Liver (tissue), 8 donors: ENCODE measurements at regions not wholly inside any gene's neighbourhood (a gene's known extent, or its start where the extent isn't known, plus 50 kb on each side); places are given as distances from the start of the nearest gene placed in this dataset.

Experiments
- DNase-seq: peaks from one replicate; pipeline ENCODE4 v3.0.0-alpha.2; 2017; ENCODE audit warnings: low spot score
- H3K27ac ChIP-seq, 2 donors: one replicate each; pipeline ENCODE4 v1.7.0; 2013; ENCODE audit warnings: inconsistent platforms in 2 of 2, low read length in 2 of 2, control low read depth in 1 of 2, low read depth in 1 of 2, mild to moderate bottlenecking in 1 of 2
- H3K27me3 ChIP-seq, 4 donors: one replicate each; pipeline versions ENCODE4 v1.6.1 to v1.7.0; 2013; ENCODE audit warnings: low read length in 3 of 4, inconsistent platforms in 1 of 4, mild to moderate bottlenecking in 1 of 4, moderate library complexity in 1 of 4; ENCODE audit not compliant: control insufficient read depth in 4 of 4, insufficient read depth in 4 of 4
- H3K36me3 ChIP-seq, 4 donors: one replicate each; pipeline versions ENCODE4 v1.6.1 to v1.7.0; 2013; ENCODE audit warnings: low read length in 3 of 4, mild to moderate bottlenecking in 3 of 4, low read depth in 1 of 4, moderate library complexity in 1 of 4; ENCODE audit not compliant: control insufficient read depth in 4 of 4, insufficient read depth in 3 of 4
- H3K4me1 ChIP-seq, 4 donors: one replicate each; pipeline versions ENCODE4 v1.6.1 to v1.7.0; 2013; ENCODE audit warnings: low read length in 3 of 4, mild to moderate bottlenecking in 3 of 4, moderate library complexity in 1 of 4; ENCODE audit not compliant: control insufficient read depth in 4 of 4, insufficient read depth in 4 of 4
- H3K4me3 ChIP-seq, 3 donors: one replicate each; pipeline versions ENCODE4 v1.6.1 to v1.7.0; 2013; ENCODE audit warnings: low read length in 3 of 3, control low read depth in 1 of 3, low read depth in 1 of 3, mild to moderate bottlenecking in 1 of 3
- H3K9ac ChIP-seq, 2 donors: one replicate each; pipeline ENCODE4 v1.7.0; 2013; ENCODE audit warnings: low read length in 2 of 2, mild to moderate bottlenecking in 2 of 2, moderate library complexity in 2 of 2, control low read depth in 1 of 2, low read depth in 1 of 2
- H3K9me3 ChIP-seq, 4 donors: one replicate each; pipeline versions ENCODE4 v1.6.1 to v1.7.0; 2013; ENCODE audit warnings: low read length in 3 of 4; ENCODE audit not compliant: control insufficient read depth in 4 of 4
- CTCF ChIP-seq: fragments of 150-350 bp; IDR thresholded peaks from 2 replicates; pipeline ENCODE4 v1.5.1; 2017; ENCODE audit warnings: improper control_type of control experiment, low read depth, low read length; ENCODE audit not compliant: missing input control
- FOXA1 ChIP-seq: IDR thresholded peaks from 2 replicates; pipeline ENCODE4 v1.6.1; 2016; ENCODE audit warnings: antibody characterized with exemption
- FOXA2 ChIP-seq: IDR thresholded peaks from 2 replicates; pipeline ENCODE4 v1.6.1; 2016; ENCODE audit warnings: antibody characterized with exemption
- GABPA ChIP-seq, 2 donors: IDR thresholded peaks in 1 of 2; conservative IDR thresholded peaks in 1 of 2; 2 replicates each; pipeline ENCODE4 v1.6.1; 2016; ENCODE audit warnings: antibody characterized with exemption in 2 of 2, mild to moderate bottlenecking in 1 of 2, moderate library complexity in 1 of 2
- HNF4A ChIP-seq, 2 donors: conservative IDR thresholded peaks; 2 replicates each; pipeline ENCODE4 v1.6.1; 2016; ENCODE audit warnings: antibody characterized with exemption in 2 of 2, mild to moderate bottlenecking in 2 of 2
- HNF4G ChIP-seq: IDR thresholded peaks from 2 replicates; pipeline ENCODE4 v1.6.1; 2016; ENCODE audit warnings: antibody characterized with exemption
- NR2F2 ChIP-seq: IDR thresholded peaks from 2 replicates; pipeline ENCODE4 v1.6.1; 2016; ENCODE audit warnings: antibody characterized with exemption
- RAD21 ChIP-seq, 2 donors: IDR thresholded peaks; 2 replicates each; pipeline ENCODE4 v1.6.1; 2016; ENCODE audit warnings: antibody characterized with exemption in 2 of 2, mild to moderate bottlenecking in 2 of 2
- RXRA ChIP-seq, 2 donors: IDR thresholded peaks; 2 replicates each; pipeline ENCODE4 v1.6.1; 2017 to 2018; ENCODE audit warnings: antibody characterized with exemption in 2 of 2, mild to moderate bottlenecking in 1 of 2
- SP1 ChIP-seq: IDR thresholded peaks from 2 replicates; pipeline ENCODE4 v1.6.1; 2018; ENCODE audit warnings: antibody characterized with exemption, mild to moderate bottlenecking
- TAF1 ChIP-seq: conservative IDR thresholded peaks from 2 replicates; pipeline ENCODE4 v1.6.1; 2016; ENCODE audit warnings: antibody characterized with exemption, mild to moderate bottlenecking
- YY1 ChIP-seq: IDR thresholded peaks from 2 replicates; pipeline ENCODE4 v1.6.1; 2016; ENCODE audit warnings: antibody characterized with exemption, mild to moderate bottlenecking
- ZBTB33 ChIP-seq: IDR thresholded peaks from 2 replicates; pipeline ENCODE4 v1.6.1; 2016; ENCODE audit warnings: antibody characterized with exemption
- WGBS: extraction: QIAGEN DNeasy Blood & Tissue Kit; methylation state at CpG from one replicate; pipeline ENCODE4 v1.1.7; 2013; 5-methylcytosine and 5-hydroxymethylcytosine counted together
- TF ChIP-seq, protein P1 (sequence below): IDR thresholded peaks from 2 replicates; pipeline ENCODE4 v1.6.1; 2016; ENCODE audit warnings: antibody characterized with exemption, mild to moderate bottlenecking
- donor health status: healthy.
- donor health status: healthy.
- donor health status: healthy.
- donor health status: healthy.
- donor health status: healthy.

- no peaks in the 10 kb centered on the region for H3K4me1 ChIP-seq
- no peak for TF ChIP-seq NR2F2
- no peak for TF ChIP-seq RXRA (IDR thresholded peaks at IDR 0.05)
- TF ChIP-seq, protein P1, sequence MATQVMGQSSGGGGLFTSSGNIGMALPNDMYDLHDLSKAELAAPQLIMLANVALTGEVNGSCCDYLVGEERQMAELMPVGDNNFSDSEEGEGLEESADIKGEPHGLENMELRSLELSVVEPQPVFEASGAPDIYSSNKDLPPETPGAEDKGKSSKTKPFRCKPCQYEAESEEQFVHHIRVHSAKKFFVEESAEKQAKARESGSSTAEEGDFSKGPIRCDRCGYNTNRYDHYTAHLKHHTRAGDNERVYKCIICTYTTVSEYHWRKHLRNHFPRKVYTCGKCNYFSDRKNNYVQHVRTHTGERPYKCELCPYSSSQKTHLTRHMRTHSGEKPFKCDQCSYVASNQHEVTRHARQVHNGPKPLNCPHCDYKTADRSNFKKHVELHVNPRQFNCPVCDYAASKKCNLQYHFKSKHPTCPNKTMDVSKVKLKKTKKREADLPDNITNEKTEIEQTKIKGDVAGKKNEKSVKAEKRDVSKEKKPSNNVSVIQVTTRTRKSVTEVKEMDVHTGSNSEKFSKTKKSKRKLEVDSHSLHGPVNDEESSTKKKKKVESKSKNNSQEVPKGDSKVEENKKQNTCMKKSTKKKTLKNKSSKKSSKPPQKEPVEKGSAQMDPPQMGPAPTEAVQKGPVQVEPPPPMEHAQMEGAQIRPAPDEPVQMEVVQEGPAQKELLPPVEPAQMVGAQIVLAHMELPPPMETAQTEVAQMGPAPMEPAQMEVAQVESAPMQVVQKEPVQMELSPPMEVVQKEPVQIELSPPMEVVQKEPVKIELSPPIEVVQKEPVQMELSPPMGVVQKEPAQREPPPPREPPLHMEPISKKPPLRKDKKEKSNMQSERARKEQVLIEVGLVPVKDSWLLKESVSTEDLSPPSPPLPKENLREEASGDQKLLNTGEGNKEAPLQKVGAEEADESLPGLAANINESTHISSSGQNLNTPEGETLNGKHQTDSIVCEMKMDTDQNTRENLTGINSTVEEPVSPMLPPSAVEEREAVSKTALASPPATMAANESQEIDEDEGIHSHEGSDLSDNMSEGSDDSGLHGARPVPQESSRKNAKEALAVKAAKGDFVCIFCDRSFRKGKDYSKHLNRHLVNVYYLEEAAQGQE, result no peak
- no peak for TF ChIP-seq GABPA (IDR thresholded peaks at IDR 0.05 in 1 of 2, conservative IDR thresholded peaks at IDR 0.05 in 1 of 2)
- TF ChIP-seq SP1, result no peak
- TF ChIP-seq FOXA2, result no peak
- TF ChIP-seq TAF1, result no peak
- DNase-seq, result no peak
- peaks cover 0 to 8% (median 0%) of the 10 kb centered on the region in 4 donors for H3K27me3 ChIP-seq
- H3K27ac ChIP-seq, result no peak overlapping the region
- no peak overlapping the region for H3K9ac ChIP-seq
- no peak overlapping the region for H3K4me3 ChIP-seq
- peaks cover 0 to 2% (median 0%) of the 10 kb centered on the region in 4 donors for H3K9me3 ChIP-seq
- WGBS, result 69% methylated on average over 4 of the region's 4 CpGs
- H3K36me3 ChIP-seq, result no peaks in the 10 kb centered on the region
Observed at GRCh38 chrX:137646472-137646871, 80.5 kb downstream of the ZIC3 start.

DNA sequence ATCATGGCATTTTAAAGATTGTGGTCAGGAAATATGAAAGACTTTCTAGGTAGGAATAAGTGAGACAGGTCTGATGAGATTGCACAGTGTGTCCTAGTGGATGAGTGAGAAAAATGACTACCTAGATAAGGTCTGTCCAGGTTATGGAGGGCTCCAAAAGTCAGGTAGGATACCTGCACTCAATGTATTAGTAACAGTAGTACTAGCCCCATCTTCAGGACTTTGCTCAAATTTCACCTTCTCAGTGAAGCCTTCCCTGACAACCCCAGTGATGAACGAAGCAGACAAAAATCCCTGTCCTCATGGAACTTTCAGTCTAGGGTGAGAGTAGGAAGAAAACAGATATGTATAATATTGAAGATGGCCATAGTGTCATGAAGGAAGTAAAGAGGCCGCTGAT is 85.7 kb downstream of the ZIC3 start:
- no peak for TF ChIP-seq FOXA1
- TF ChIP-seq CTCF, result no peak
- no peak for TF ChIP-seq RAD21 (IDR thresholded peaks at IDR 0.05)
- TF ChIP-seq GABPA (IDR thresholded peaks at IDR 0.05 in 1 of 2, conservative IDR thresholded peaks at IDR 0.05 in 1 of 2), result no peak
- TF ChIP-seq HNF4A (conservative IDR thresholded peaks at IDR 0.05), result no peak
- TF ChIP-seq YY1, result no peak
- no peak for TF ChIP-seq FOXA2
- TF ChIP-seq RXRA (IDR thresholded peaks at IDR 0.05), result no peak
- no peak for TF ChIP-seq SP1
- no peak for TF ChIP-seq HNF4G
- no peak for TF ChIP-seq NR2F2
- TF ChIP-seq ZBTB33, result no peak
- no peak for DNase-seq
- peaks cover 0 to 5% (median 0%) of the 10 kb centered on the region in 4 donors for H3K27me3 ChIP-seq
- H3K4me3 ChIP-seq, result no peak overlapping the region
- H3K9me3 ChIP-seq, result no peaks in the 10 kb centered on the region
- no peaks in the 10 kb centered on the region for H3K4me1 ChIP-seq
- no peak overlapping the region for H3K9ac ChIP-seq
- H3K27ac ChIP-seq, result no peak overlapping the region
- 52% methylated on average over 2 of the region's 2 CpGs for WGBS
- no peaks in the 10 kb centered on the region for H3K36me3 ChIP-seq
